A673 (cell line): ENCODE measurements at regions not wholly inside any gene's neighbourhood (a gene's known extent, or its start where the extent isn't known, plus 50 kb on each side); places are given as distances from the start of the nearest gene placed in this dataset.

Experiments
- BruUV-seq: library from RNA; stranded (reverse); fragments of 400-500 nt; replicated peaks from 2 replicates; lab custom pipeline; 2021; lab: Mats Ljungman, UMichigan
- CTCF ChIA-PET: fragments of 300-600 bp; sonication (Branson Sonifier 250); formaldehyde crosslinking; loops from one replicate; lab custom pipeline; 2022; ENCODE audit warnings: antibody characterized with exemption; lab: Charles Lee
- POLR2A ChIA-PET: fragments of 300-600 bp; sonication (Branson Sonifier 250); formaldehyde crosslinking; loops from one replicate; lab custom pipeline; 2022; ENCODE audit warnings: antibody characterized with exemption; ENCODE audit not compliant: low non-redundant PET; lab: Charles Lee
- DNase-seq: peaks from one replicate; pipeline ENCODE4 v3.0.0-alpha.2; 2015; ENCODE audit warnings: low spot score
- H3K27ac ChIP-seq: fragments of 200-600 bp; sonication (generic); 2 replicates; pipeline ENCODE4 v1.5.1; 2016; ENCODE audit warnings: mixed run types, low read depth, mild to moderate bottlenecking, mixed read lengths, antibody characterized with exemption, low read length; ENCODE audit not compliant: poor library complexity, severe bottlenecking
- H3K27me3 ChIP-seq: fragments of 200-600 bp; sonication (generic); replicated peaks from 2 replicates; pipeline ENCODE4 v1.6.1; 2017; ENCODE audit warnings: mixed run types, low read depth, mild to moderate bottlenecking, mixed read lengths, antibody characterized with exemption, low read length; ENCODE audit not compliant: insufficient read depth, poor library complexity
- H3K36me3 ChIP-seq: fragments of 200-600 bp; sonication (generic); 2 replicates; pipeline ENCODE4 v1.6.1; 2016; ENCODE audit warnings: mixed run types, mild to moderate bottlenecking, mixed read lengths, antibody characterized with exemption, low read length; ENCODE audit not compliant: insufficient read depth, poor library complexity, severe bottlenecking
- H3K4me1 ChIP-seq: fragments of 200-600 bp; sonication (generic); 2 replicates; pipeline ENCODE4 v1.6.1; 2017; ENCODE audit warnings: mixed run types, mild to moderate bottlenecking, mixed read lengths, antibody characterized with exemption, low read length; ENCODE audit not compliant: insufficient read depth, poor library complexity, severe bottlenecking
- H3K4me3 ChIP-seq: fragments of 200-600 bp; sonication (generic); 2 replicates; pipeline ENCODE4 v1.5.1; 2016; ENCODE audit warnings: low read depth, mixed run types, mild to moderate bottlenecking, mixed read lengths, low read length; ENCODE audit not compliant: poor library complexity, severe bottlenecking
- H3K9me3 ChIP-seq: fragments of 200-600 bp; sonication (generic); 2 replicates; pipeline ENCODE4 v1.6.1; 2016; ENCODE audit warnings: mixed run types, low read depth, mild to moderate bottlenecking, mixed read lengths, antibody characterized with exemption, low read length; ENCODE audit not compliant: poor library complexity, severe bottlenecking
- CTCF ChIP-seq: fragments of 300-800, 200-600 bp; sonication (generic); conservative IDR thresholded peaks from 2 replicates; pipeline ENCODE4 v1.5.1; 2017; ENCODE audit warnings: low read depth, mild to moderate bottlenecking, antibody characterized with exemption, low read length, moderate library complexity, mixed read lengths
- EZH2 ChIP-seq: fragments of 200-600 bp; sonication (generic); IDR thresholded peaks from 2 replicates; pipeline ENCODE4 v1.6.1; 2017; ENCODE audit warnings: borderline replicate concordance, low read depth, mild to moderate bottlenecking, mixed read lengths, antibody characterized with exemption, low read length; ENCODE audit not compliant: poor library complexity, severe bottlenecking
- intact Hi-C: fragments of 100-400 bp; cut with micrococcal nuclease; formaldehyde crosslinking; loops from one replicate; pipeline ENCODE4 v1.10.0; 2022; ENCODE audit not compliant: unreplicated experiment

- no peaks in the 10 kb centered on the region for H3K9me3 ChIP-seq
- H3K36me3 ChIP-seq = no peaks in the 10 kb centered on the region
- H3K4me1 ChIP-seq = no peaks in the 10 kb centered on the region
- BruUV-seq = no TSS peak
- H3K4me3 ChIP-seq = no peak overlapping the region
- TF ChIP-seq EZH2 (no peak), CTCF (no peak)
- no peak overlapping the region for H3K27ac ChIP-seq
- ChIA-PET POLR2A (no interaction called here), CTCF (no interaction called here)
- H3K27me3 ChIP-seq = no peaks in the 10 kb centered on the region
- intact Hi-C loops = no loop called here
- DNase-seq = no peak
Observed at GRCh38 chr12:105854071-105854470, 284.7 kb downstream of the NUAK1 start.

GRCh38 chr12:105855361-105856047 is 283.2 kb downstream of the NUAK1 start:
- TF ChIP-seq CTCF = no peak
- no peak for TF ChIP-seq EZH2
- BruUV-seq = no TSS peak
- intact Hi-C loops = no loop called here
- no peak overlapping the region for H3K4me3 ChIP-seq
- POLR2A ChIA-PET = no interaction called here
- DNase-seq = no peak
- CTCF ChIA-PET = no interaction called here
- H3K4me1 ChIP-seq = no peaks in the 10 kb centered on the region
- no peak overlapping the region for H3K27ac ChIP-seq
- H3K27me3 ChIP-seq = no peaks in the 10 kb centered on the region
- H3K9me3 ChIP-seq = no peaks in the 10 kb centered on the region
- no peaks in the 10 kb centered on the region for H3K36me3 ChIP-seq

GRCh38 chr12:105856048-105856405 is 282.7 kb downstream of the NUAK1 start:
- no peak overlapping the region for H3K4me3 ChIP-seq
- H3K4me1 ChIP-seq = no peaks in the 10 kb centered on the region
- BruUV-seq = no TSS peak
- TF ChIP-seq CTCF (no peak), EZH2 (no peak)
- ChIA-PET CTCF (no interaction called here), POLR2A (no interaction called here)
- H3K27ac ChIP-seq = no peak overlapping the region
- intact Hi-C loops = no loop called here
- H3K9me3 ChIP-seq = no peaks in the 10 kb centered on the region
- H3K27me3 ChIP-seq = no peaks in the 10 kb centered on the region
- DNase-seq = no peak
- no peaks in the 10 kb centered on the region for H3K36me3 ChIP-seq
